ENCODE measurements at regions not wholly inside any gene's neighbourhood (a gene's known extent, or its start where the extent isn't known, plus 50 kb on each side); places are given as distances from the start of the nearest gene placed in this dataset.

DNA sequence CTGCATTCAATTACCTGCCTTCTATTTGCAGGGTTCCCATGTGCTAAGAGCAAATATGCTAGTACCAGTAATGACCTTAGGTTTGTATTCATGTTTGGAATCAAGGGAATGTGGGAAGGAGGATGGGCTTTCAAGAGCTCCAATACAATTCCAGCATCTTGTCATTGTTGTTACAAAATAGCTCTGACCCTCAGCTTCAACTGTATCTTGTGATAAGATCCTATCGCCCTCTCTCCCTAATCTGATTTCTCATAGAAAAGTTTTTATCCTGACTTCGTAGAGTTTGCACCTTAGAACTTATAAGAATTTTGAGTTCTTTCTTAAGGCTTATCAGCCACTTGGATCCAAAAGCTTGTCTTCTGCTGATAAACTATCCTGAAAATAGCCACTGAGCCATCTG is 749.5 kb upstream of the ACVR2A start:
- no peak overlapping the region for H3K4me3 ChIP-seq (replicated peaks; ENCODE audit: low read depth, low read length)
- DNase-seq (ENCODE audit: extremely low read depth, low read depth): no peak
- TF ChIP-seq CTCF (IDR thresholded peaks at IDR 0.05; ENCODE audit: low read depth, low read length, missing control alignments): no peak

GRCh38 chr2:147094077-147094476 is 750.8 kb upstream of the ACVR2A start:
- H3K4me3 ChIP-seq (replicated peaks; ENCODE audit: low read depth, low read length): no peak overlapping the region
- no peak for DNase-seq (ENCODE audit: extremely low read depth, low read depth)
- no peak for TF ChIP-seq CTCF (IDR thresholded peaks at IDR 0.05; ENCODE audit: low read depth, low read length, missing control alignments)

DNA sequence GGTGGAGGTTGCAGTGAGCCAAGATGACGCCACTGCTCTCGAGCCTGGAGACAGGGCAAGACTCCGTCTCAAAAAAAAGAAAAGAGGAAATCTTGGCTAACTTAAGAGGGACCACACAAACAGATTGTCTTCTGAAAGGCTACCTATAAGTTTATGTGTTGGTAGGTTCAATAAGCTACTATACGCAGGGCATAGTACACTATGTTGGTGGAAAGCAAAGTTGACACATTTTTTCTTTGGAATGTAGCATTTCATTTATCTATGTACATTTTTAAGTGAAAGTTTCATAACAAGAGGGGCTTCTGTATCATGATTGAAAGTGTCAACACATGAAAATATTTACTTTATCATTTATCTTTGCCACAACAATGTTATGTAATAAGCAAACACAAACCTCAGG is 752.6 kb upstream of the ACVR2A start:
- no peak overlapping the region for H3K4me3 ChIP-seq (replicated peaks; ENCODE audit: low read depth, low read length)
- no peak for DNase-seq (ENCODE audit: extremely low read depth, low read depth)
- no peak for TF ChIP-seq CTCF (IDR thresholded peaks at IDR 0.05; ENCODE audit: low read depth, low read length, missing control alignments)

GRCh38 chr2:147091448-147091847 is 753.4 kb upstream of the ACVR2A start:
- no peak for DNase-seq (ENCODE audit: extremely low read depth, low read depth)
- no peak for TF ChIP-seq CTCF (IDR thresholded peaks at IDR 0.05; ENCODE audit: low read depth, low read length, missing control alignments)
- no peak overlapping the region for H3K4me3 ChIP-seq (replicated peaks; ENCODE audit: low read depth, low read length)

DNA sequence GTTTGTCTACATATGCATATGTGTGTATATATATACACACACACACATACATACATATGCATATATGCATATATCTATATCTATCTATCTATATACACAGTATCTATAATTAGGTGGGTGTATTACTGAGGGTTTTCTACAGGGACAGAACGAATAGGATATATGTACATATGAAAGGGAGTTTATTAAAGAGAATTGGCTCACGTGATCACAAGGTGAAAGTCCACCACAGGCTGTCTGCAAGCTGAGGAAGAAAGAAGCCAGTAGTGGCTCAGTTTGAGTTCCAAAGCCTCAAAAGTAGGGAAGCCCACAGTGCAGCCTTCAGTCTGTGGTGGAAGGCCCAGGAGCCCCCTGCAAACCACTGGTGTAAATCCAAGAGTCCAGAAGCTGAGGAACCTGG is 756.0 kb upstream of the ACVR2A start:
- no peak overlapping the region for H3K4me3 ChIP-seq (replicated peaks; ENCODE audit: low read depth, low read length)
- TF ChIP-seq CTCF (IDR thresholded peaks at IDR 0.05; ENCODE audit: low read depth, low read length, missing control alignments): no peak
- DNase-seq (ENCODE audit: extremely low read depth, low read depth): no peak

GRCh38 chr2:147086715-147087114 is 758.1 kb upstream of the ACVR2A start:
- TF ChIP-seq CTCF (IDR thresholded peaks at IDR 0.05; ENCODE audit: low read depth, low read length, missing control alignments): no peak
- DNase-seq (ENCODE audit: extremely low read depth, low read depth): no peak
- no peak overlapping the region for H3K4me3 ChIP-seq (replicated peaks; ENCODE audit: low read depth, low read length)

GRCh38 chr2:147083664-147084063 is 761.2 kb upstream of the ACVR2A start:
- no peak for TF ChIP-seq CTCF (IDR thresholded peaks at IDR 0.05; ENCODE audit: low read depth, low read length, missing control alignments)
- H3K4me3 ChIP-seq (replicated peaks; ENCODE audit: low read depth, low read length): no peak overlapping the region
- DNase-seq (ENCODE audit: extremely low read depth, low read depth): no peak

All from HFF-Myc (cell line).